BE2C (cell line): ENCODE measurements at regions not wholly inside any gene's neighbourhood (a gene's known extent, or its start where the extent isn't known, plus 50 kb on each side); places are given as distances from the start of the nearest gene placed in this dataset.

Source experiments
- DNase-seq: peaks from one replicate; pipeline ENCODE4 v3.0.0-alpha.2; 2020
- H3K27me3 ChIP-seq: fragments of 250-450 bp; sonication (Bioruptor Pico); 2 replicates; pipeline ENCODE4 v1.5.1; 2020; ENCODE audit warnings: mild to moderate bottlenecking
- H3K36me3 ChIP-seq: fragments of 250-450 bp; sonication (Bioruptor Pico); 2 replicates; pipeline ENCODE4 v1.5.1; 2020; ENCODE audit warnings: mild to moderate bottlenecking
- H3K4me1 ChIP-seq: fragments of 250-450 bp; sonication (Bioruptor Pico); 2 replicates; pipeline ENCODE4 v1.5.1; 2020
- H3K4me3 ChIP-seq: 2 replicates; pipeline ENCODE4 v1.5.1; 2011; ENCODE audit warnings: low read depth, low read length
- H3K9me3 ChIP-seq: fragments of 250-450 bp; sonication (Bioruptor Pico); 2 replicates; pipeline ENCODE4 v1.5.1; 2020
- CTCF ChIP-seq: IDR thresholded peaks from 2 replicates; pipeline ENCODE4 v1.5.1; 2012; ENCODE audit warnings: mild to moderate bottlenecking, low read depth, low read length

DNA sequence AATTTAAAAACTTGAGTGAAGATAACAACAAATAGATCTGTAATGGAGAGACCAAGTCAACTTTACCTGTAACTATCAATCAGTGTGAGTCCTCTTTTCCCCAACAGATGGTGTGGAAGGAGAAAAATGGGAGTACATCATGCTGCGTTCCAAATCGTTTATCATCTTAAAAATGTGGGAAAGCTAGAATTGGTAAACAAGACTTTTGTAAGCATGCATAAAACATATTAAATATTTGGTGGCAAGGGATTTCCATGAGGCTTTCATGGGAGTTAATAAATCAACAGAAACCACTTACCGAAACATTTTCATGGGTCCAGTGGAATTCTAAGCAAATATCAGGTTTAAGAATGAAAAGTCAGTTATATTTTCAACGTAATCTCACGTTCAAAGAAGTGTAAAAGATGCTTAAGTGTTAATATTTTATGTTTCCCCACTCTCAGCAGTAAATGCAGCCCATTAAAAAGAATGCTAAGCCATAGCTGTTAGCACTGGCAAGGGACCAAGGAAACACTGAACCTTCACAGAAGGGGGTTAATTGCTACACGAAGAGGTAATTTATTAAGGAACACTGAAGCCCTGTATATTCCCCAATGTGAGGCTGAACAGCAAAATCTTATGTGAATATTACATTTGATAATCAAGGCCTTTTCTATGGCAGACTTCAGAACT lies 117.0 kb downstream of the ZC3H11B start:
- no peak for DNase-seq
- Histone ChIP-seq H3K4me1 (no peaks in the 10 kb centered on the region), H3K36me3 (no peaks in the 10 kb centered on the region), H3K27me3 (no peaks in the 10 kb centered on the region), H3K9me3 (no peaks in the 10 kb centered on the region), H3K4me3 (no peak overlapping the region)
- no peak for TF ChIP-seq CTCF

DNA sequence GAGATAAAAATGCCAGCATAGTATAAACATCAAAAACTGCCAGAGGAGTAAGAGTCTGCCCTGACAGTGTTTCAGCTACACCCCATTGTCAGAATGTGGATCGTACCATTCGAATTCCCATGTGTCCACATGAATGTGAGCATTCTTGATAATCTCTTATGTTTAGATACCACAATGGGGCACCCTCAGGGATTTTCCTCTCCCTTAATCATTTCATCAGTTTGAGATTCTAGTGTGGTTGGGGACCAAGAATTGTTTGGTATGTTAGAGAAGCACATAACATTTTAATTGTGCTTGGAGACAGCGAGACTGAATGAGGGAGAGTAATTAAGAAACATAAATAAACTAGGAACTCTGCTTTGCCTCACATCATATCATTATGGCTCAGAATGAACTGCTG lies 120.2 kb downstream of the ZC3H11B start:
- TF ChIP-seq CTCF: no peak
- no peak for DNase-seq
- Histone ChIP-seq H3K4me1 (no peaks in the 10 kb centered on the region), H3K4me3 (no peak overlapping the region), H3K27me3 (no peaks in the 10 kb centered on the region), H3K36me3 (no peaks in the 10 kb centered on the region), H3K9me3 (no peaks in the 10 kb centered on the region)

DNA sequence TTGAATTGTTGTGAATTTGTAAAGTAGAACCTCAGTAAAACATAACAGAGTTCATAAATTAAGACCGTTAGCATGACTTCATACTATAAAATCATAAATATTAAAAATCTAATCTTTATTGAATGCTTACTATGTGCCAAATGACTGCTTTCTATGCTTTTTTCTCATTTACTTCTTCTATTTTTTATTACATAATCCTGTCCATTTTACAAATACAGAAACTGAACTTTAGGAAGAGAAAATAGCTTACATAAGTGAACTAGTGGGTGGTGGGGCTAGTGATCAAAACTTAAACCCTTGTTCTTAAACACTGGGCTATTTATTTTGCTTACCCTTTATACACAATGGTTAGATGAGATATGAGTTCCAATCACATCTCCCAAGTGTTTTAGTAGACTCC lies 122.3 kb downstream of the ZC3H11B start:
- no peaks in the 10 kb centered on the region for H3K27me3 ChIP-seq
- no peaks in the 10 kb centered on the region for H3K36me3 ChIP-seq
- no peak for TF ChIP-seq CTCF
- no peak for DNase-seq
- no peaks in the 10 kb centered on the region for H3K9me3 ChIP-seq
- H3K4me3 ChIP-seq: no peak overlapping the region
- H3K4me1 ChIP-seq: no peaks in the 10 kb centered on the region

GRCh38 chr1:219489636-219490035 lies 123.3 kb downstream of the ZC3H11B start:
- H3K36me3 ChIP-seq: no peaks in the 10 kb centered on the region
- H3K27me3 ChIP-seq: no peaks in the 10 kb centered on the region
- no peak overlapping the region for H3K4me3 ChIP-seq
- H3K4me1 ChIP-seq: no peaks in the 10 kb centered on the region
- H3K9me3 ChIP-seq: no peaks in the 10 kb centered on the region
- no peak for DNase-seq
- TF ChIP-seq CTCF: no peak

- Histone ChIP-seq H3K36me3 (no peaks in the 10 kb centered on the region), H3K9me3 (no peaks in the 10 kb centered on the region), H3K4me1 (no peaks in the 10 kb centered on the region), H3K4me3 (no peak overlapping the region), H3K27me3 (no peaks in the 10 kb centered on the region; the same call in 1 of the 2 replicates)
- no peak for DNase-seq
- no peak for TF ChIP-seq CTCF
Measured at GRCh38 chr1:219488275-219488674, 124.6 kb downstream of the ZC3H11B start.

- no peak for TF ChIP-seq CTCF
- DNase-seq: no peak
Measured at GRCh38 chr1:219483530-219483929, 129.4 kb downstream of the ZC3H11B start.

More at GRCh38 chr1:219483530-219483929, 129.4 kb downstream of the ZC3H11B start:
- Histone ChIP-seq H3K27me3 (no peaks in the 10 kb centered on the region; the same call in none of the 2 replicates), H3K4me3 (no peak overlapping the region), H3K9me3 (no peaks in the 10 kb centered on the region), H3K36me3 (no peaks in the 10 kb centered on the region), H3K4me1 (no peaks in the 10 kb centered on the region)
